Astrocyte (in vitro differentiated cells and primary cell): ENCODE measurements at regions not wholly inside any gene's neighbourhood (a gene's known extent, or its start where the extent isn't known, plus 50 kb on each side); places are given as distances from the start of the nearest gene placed in this dataset.
A peak's percentile ranks its signal among the peaks of the same experiment; 100 is the strongest.

ENCODE experiments used
- DNase-seq: peaks from one replicate; pipeline ENCODE4 v3.0.0-alpha.2; 2010; ENCODE audit warnings: low read depth
- FAIRE-seq: peaks from 2 replicates; lab custom pipeline; 2011; peaks lifted over from hg19 to GRCh38; lab: Jason Lieb, UNC
- H2AFZ ChIP-seq: 2 replicates; pipeline ENCODE4 v1.6.0; 2012; ENCODE audit warnings: low read depth, low read length, inconsistent platforms
- H3K27ac ChIP-seq: 2 replicates; pipeline ENCODE4 v1.5.1; 2011; ENCODE audit warnings: low read depth, low read length, inconsistent platforms
- H3K27me3 ChIP-seq: 2 replicates; pipeline ENCODE4 v1.6.0; 2011; ENCODE audit warnings: low read length, inconsistent platforms; ENCODE audit not compliant: insufficient read depth
- H3K36me3 ChIP-seq: 2 replicates; pipeline ENCODE4 v1.5.1; 2011; ENCODE audit warnings: low read length, inconsistent platforms; ENCODE audit not compliant: insufficient read depth
- H3K4me1 ChIP-seq: 2 replicates; pipeline ENCODE4 v1.5.1; 2011; ENCODE audit warnings: low read length, inconsistent platforms; ENCODE audit not compliant: insufficient read depth
- H3K4me2 ChIP-seq: 2 replicates; pipeline ENCODE4 v1.6.0; 2012; ENCODE audit warnings: low read length, inconsistent platforms
- H3K4me3 ChIP-seq: 2 replicates; pipeline ENCODE4 v1.5.1; 2011; ENCODE audit warnings: low read depth, mild to moderate bottlenecking, low read length, inconsistent platforms; ENCODE audit not compliant: insufficient read depth
- H3K79me2 ChIP-seq: 2 replicates; pipeline ENCODE4 v1.6.0; 2012; ENCODE audit warnings: mild to moderate bottlenecking, low read length, inconsistent platforms; ENCODE audit not compliant: insufficient read depth
- H3K9ac ChIP-seq: 2 replicates; pipeline ENCODE4 v1.6.0; 2012; ENCODE audit warnings: mild to moderate bottlenecking, low read length, inconsistent platforms
- H3K9me3 ChIP-seq: 2 replicates; pipeline ENCODE4 v1.5.1; 2012; ENCODE audit warnings: low read depth, mild to moderate bottlenecking, low read length, inconsistent platforms; ENCODE audit not compliant: insufficient read depth
- H4K20me1 ChIP-seq: 2 replicates; pipeline ENCODE4 v1.6.0; 2012; ENCODE audit warnings: low read length, inconsistent platforms; ENCODE audit not compliant: insufficient read depth
- H3K27ac Mint-ChIP-seq: one replicate; pipeline ENCODE4 v1.8.0; 2021; ENCODE audit warnings: mild to moderate bottlenecking, mixed read lengths; ENCODE audit not compliant: unreplicated experiment
- H3K27me3 Mint-ChIP-seq: one replicate; pipeline ENCODE4 v1.8.0; 2021; ENCODE audit warnings: low read depth, mixed read lengths; ENCODE audit not compliant: unreplicated experiment
- H3K36me3 Mint-ChIP-seq: one replicate; pipeline ENCODE4 v1.8.0; 2021; ENCODE audit warnings: low read depth, mixed read lengths; ENCODE audit not compliant: unreplicated experiment
- H3K4me1 Mint-ChIP-seq: one replicate; pipeline ENCODE4 v1.8.0; 2021; ENCODE audit warnings: low read depth, mixed read lengths; ENCODE audit not compliant: unreplicated experiment
- H3K4me3 Mint-ChIP-seq: one replicate; pipeline ENCODE4 v1.8.0; 2021; ENCODE audit warnings: mild to moderate bottlenecking, moderate library complexity, mixed read lengths; ENCODE audit not compliant: unreplicated experiment
- H3K9me3 Mint-ChIP-seq: one replicate; pipeline ENCODE4 v1.8.0; 2021; ENCODE audit warnings: mild to moderate bottlenecking, mixed read lengths; ENCODE audit not compliant: unreplicated experiment
- CTCF ChIP-seq: IDR thresholded peaks from 2 replicates; pipeline ENCODE4 v1.5.1; 2011; ENCODE audit warnings: low read depth, mild to moderate bottlenecking, inconsistent platforms, low read length, moderate library complexity; ENCODE audit not compliant: insufficient read depth
- EZH2 ChIP-seq: IDR thresholded peaks from 2 replicates; pipeline ENCODE4 v1.6.1; 2012; ENCODE audit warnings: mild to moderate bottlenecking, low read length, inconsistent platforms; ENCODE audit not compliant: insufficient read depth

- Mint-ChIP-seq H3K4me1 (no peaks in the 10 kb centered on the region), H3K36me3 (no peaks in the 10 kb centered on the region), H3K27ac (no peak overlapping the region), H3K9me3 (no peaks in the 10 kb centered on the region), H3K27me3 (peaks cover 3% of the 10 kb centered on the region), H3K4me3 (no peak overlapping the region)
- no peaks in the 10 kb centered on the region for H4K20me1 ChIP-seq
- H3K4me2 ChIP-seq: no peak overlapping the region
- H3K27ac ChIP-seq: no peak overlapping the region
- no peak overlapping the region for H3K4me3 ChIP-seq
- no peaks in the 10 kb centered on the region for H3K79me2 ChIP-seq
- no peak overlapping the region for H2AFZ ChIP-seq
- no peaks in the 10 kb centered on the region for H3K27me3 ChIP-seq
- H3K4me1 ChIP-seq: no peaks in the 10 kb centered on the region
- H3K36me3 ChIP-seq: no peaks in the 10 kb centered on the region
- TF ChIP-seq CTCF (no peak), EZH2 (no peak)
- DNase-seq (no peak), FAIRE-seq (no peak)
- no peak overlapping the region for H3K9ac ChIP-seq
- H3K9me3 ChIP-seq: no peaks in the 10 kb centered on the region
These were observed 185.8 kb upstream of the EOMES start for GRCh38 chr3:27907929-27908328.

- no peak overlapping the region for H3K4me3 ChIP-seq
- no peak for DNase-seq
- no peak overlapping the region for H3K27ac Mint-ChIP-seq
These were observed 188.3 kb upstream of the EOMES start for GRCh38 chr3:27910456-27910855.

More at GRCh38 chr3:27910456-27910855, 188.3 kb upstream of the EOMES start:
- Histone ChIP-seq H3K9me3 (no peaks in the 10 kb centered on the region), H3K4me1 (no peaks in the 10 kb centered on the region), H3K27me3 (no peaks in the 10 kb centered on the region), H3K9ac (no peak overlapping the region), H3K36me3 (no peaks in the 10 kb centered on the region), H3K4me2 (no peak overlapping the region), H2AFZ (peak overlapping the region; percentile 2), H4K20me1 (no peaks in the 10 kb centered on the region), H3K27ac (no peak overlapping the region), H3K79me2 (no peaks in the 10 kb centered on the region)
- no peak for FAIRE-seq
- H3K27me3 Mint-ChIP-seq: peaks cover 3% of the 10 kb centered on the region
- TF ChIP-seq CTCF: no peak
- TF ChIP-seq EZH2: no peak
- no peak overlapping the region for H3K4me3 Mint-ChIP-seq
- no peaks in the 10 kb centered on the region for H3K4me1 Mint-ChIP-seq
- H3K9me3 Mint-ChIP-seq: no peaks in the 10 kb centered on the region
- H3K36me3 Mint-ChIP-seq: no peaks in the 10 kb centered on the region
